ENCODE measurements at regions not wholly inside any gene's neighbourhood (a gene's known extent, or its start where the extent isn't known, plus 50 kb on each side); places are given as distances from the start of the nearest gene placed in this dataset.

DNA sequence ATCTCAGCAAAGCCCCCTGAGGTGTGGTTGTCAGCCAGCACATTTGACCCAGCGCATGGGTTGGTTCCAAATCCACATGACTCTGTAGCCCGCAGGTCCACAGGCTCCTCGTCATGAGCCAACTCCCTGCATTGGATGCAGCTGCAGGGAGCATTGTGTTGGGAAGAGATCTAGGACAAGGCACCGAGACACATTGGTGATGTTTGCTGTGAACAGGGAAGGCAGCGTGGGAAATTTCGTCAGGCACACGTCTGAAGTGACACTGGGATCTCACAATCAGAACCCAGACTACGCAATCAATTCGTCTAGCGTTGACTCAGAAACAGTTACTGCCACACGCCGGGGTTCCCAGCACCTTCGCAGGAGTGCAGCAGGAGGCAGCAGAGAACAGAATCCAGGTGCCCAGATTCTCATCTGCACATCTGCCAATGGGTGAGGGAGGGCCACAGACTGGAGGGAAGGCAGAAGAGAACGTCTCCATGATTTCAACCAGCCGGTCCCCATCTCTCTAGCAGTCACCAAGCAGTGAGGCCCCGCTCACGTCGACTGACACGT lies 177.0 kb downstream of the TTLL2 start:
- TF ChIP-seq, protein P1, sequence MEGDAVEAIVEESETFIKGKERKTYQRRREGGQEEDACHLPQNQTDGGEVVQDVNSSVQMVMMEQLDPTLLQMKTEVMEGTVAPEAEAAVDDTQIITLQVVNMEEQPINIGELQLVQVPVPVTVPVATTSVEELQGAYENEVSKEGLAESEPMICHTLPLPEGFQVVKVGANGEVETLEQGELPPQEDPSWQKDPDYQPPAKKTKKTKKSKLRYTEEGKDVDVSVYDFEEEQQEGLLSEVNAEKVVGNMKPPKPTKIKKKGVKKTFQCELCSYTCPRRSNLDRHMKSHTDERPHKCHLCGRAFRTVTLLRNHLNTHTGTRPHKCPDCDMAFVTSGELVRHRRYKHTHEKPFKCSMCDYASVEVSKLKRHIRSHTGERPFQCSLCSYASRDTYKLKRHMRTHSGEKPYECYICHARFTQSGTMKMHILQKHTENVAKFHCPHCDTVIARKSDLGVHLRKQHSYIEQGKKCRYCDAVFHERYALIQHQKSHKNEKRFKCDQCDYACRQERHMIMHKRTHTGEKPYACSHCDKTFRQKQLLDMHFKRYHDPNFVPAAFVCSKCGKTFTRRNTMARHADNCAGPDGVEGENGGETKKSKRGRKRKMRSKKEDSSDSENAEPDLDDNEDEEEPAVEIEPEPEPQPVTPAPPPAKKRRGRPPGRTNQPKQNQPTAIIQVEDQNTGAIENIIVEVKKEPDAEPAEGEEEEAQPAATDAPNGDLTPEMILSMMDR (IDR thresholded peaks at IDR 0.05; ENCODE audit: low read depth, low read length, poor library complexity, severe bottlenecking): no peak
- TF ChIP-seq EZH2phosphoT487 (IDR thresholded peaks at IDR 0.05; ENCODE audit: borderline replicate concordance, low read length): no peak

Measured in DOHH2 (cell line).